ENCODE measurements at regions not wholly inside any gene's neighbourhood (a gene's known extent, or its start where the extent isn't known, plus 50 kb on each side); places are given as distances from the start of the nearest gene placed in this dataset.

- no peak for DNase-seq (ENCODE audit: low read depth)
- no peak for TF ChIP-seq CTCF (conservative IDR thresholded peaks at IDR 0.05; ENCODE audit: control insufficient read depth, insufficient read depth, low read depth, low read length)
- no peak overlapping the region for H3K4me3 ChIP-seq (ENCODE audit: control insufficient read depth, low read depth, low read length)
Observed at GRCh38 chr20:12161734-12162133, 244.0 kb downstream of the BTBD3 start.

- peak; percentile 99 for DNase-seq (ENCODE audit: low read depth)
- no peak for TF ChIP-seq CTCF (conservative IDR thresholded peaks at IDR 0.05; ENCODE audit: control insufficient read depth, insufficient read depth, low read depth, low read length)
- H3K4me3 ChIP-seq (ENCODE audit: control insufficient read depth, low read depth, low read length), result no peak overlapping the region
Observed at GRCh38 chr20:12166053-12166717, 248.5 kb downstream of the BTBD3 start.

GRCh38 chr20:12170406-12170805 is 252.7 kb downstream of the BTBD3 start:
- no peak for DNase-seq (ENCODE audit: low read depth)
- TF ChIP-seq CTCF (conservative IDR thresholded peaks at IDR 0.05; ENCODE audit: control insufficient read depth, insufficient read depth, low read depth, low read length), result no peak

GRCh38 chr20:12171923-12172524 is 254.3 kb downstream of the BTBD3 start:
- no peak for TF ChIP-seq CTCF (conservative IDR thresholded peaks at IDR 0.05; ENCODE audit: control insufficient read depth, insufficient read depth, low read depth, low read length)
- H3K4me3 ChIP-seq (ENCODE audit: control insufficient read depth, low read depth, low read length), result no peak overlapping the region
- peak; percentile 95 for DNase-seq (ENCODE audit: low read depth)

More at GRCh38 chr20:12170406-12170805, 252.7 kb downstream of the BTBD3 start:
- H3K4me3 ChIP-seq (ENCODE audit: control insufficient read depth, low read depth, low read length), result no peak overlapping the region

GRCh38 chr20:12173347-12174012 is 255.8 kb downstream of the BTBD3 start:
- no peak overlapping the region for H3K4me3 ChIP-seq (ENCODE audit: control insufficient read depth, low read depth, low read length)
- no peak for DNase-seq (ENCODE audit: low read depth)
- no peak for TF ChIP-seq CTCF (conservative IDR thresholded peaks at IDR 0.05; ENCODE audit: control insufficient read depth, insufficient read depth, low read depth, low read length)

GRCh38 chr20:12175538-12175937 is 257.8 kb downstream of the BTBD3 start:
- H3K4me3 ChIP-seq (ENCODE audit: control insufficient read depth, low read depth, low read length), result no peak overlapping the region
- no peak for TF ChIP-seq CTCF (conservative IDR thresholded peaks at IDR 0.05; ENCODE audit: control insufficient read depth, insufficient read depth, low read depth, low read length)
- DNase-seq (ENCODE audit: low read depth), result no peak
